Renal pelvis (tissue), 1 donor: ENCODE measurements at regions not wholly inside any gene's neighbourhood (a gene's known extent, or its start where the extent isn't known, plus 50 kb on each side); places are given as distances from the start of the nearest gene placed in this dataset.

Source experiments
- DNase-seq: peaks from one replicate; pipeline ENCODE4 v3.0.0-alpha.2; 2013

DNA sequence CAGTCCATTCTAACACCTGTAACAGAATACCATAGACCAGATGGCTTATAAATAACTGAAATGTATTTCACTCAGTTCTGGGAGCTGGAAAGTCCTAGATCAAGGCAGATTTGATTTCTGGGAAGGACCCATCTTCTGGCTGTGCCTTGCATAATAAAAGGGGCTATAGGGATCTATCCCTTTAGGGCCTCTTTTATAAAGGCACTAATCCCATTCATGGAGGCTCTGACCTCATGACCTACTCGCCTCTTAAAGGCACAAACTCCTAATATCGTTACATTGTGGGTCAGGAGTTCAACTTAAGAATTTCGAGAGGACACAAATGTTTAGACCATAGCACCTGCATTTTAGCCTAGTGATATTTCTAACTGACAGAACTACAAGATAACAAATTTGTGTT, 619.0 kb downstream of the CDH18 start:
- no peak for DNase-seq

DNA sequence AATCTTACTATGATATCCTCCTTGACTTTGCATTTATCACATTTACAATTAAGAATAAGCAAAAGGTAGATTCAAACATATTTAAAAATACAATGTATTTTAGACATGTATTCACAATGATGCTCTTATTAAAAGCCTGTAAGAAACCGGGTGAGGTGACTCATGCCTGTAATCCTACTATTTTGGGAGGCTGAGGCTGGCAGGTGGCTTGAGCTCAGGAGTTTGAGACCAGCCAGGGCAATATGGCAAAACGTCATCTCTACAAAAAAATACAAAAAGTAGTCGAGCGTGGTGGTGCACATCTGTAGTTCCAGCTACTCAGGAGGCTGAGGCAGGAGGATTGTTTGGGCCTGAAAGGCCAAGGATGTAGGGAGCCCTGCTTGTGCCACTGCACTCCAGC, 618.4 kb downstream of the CDH18 start:
- DNase-seq: no peak

DNA sequence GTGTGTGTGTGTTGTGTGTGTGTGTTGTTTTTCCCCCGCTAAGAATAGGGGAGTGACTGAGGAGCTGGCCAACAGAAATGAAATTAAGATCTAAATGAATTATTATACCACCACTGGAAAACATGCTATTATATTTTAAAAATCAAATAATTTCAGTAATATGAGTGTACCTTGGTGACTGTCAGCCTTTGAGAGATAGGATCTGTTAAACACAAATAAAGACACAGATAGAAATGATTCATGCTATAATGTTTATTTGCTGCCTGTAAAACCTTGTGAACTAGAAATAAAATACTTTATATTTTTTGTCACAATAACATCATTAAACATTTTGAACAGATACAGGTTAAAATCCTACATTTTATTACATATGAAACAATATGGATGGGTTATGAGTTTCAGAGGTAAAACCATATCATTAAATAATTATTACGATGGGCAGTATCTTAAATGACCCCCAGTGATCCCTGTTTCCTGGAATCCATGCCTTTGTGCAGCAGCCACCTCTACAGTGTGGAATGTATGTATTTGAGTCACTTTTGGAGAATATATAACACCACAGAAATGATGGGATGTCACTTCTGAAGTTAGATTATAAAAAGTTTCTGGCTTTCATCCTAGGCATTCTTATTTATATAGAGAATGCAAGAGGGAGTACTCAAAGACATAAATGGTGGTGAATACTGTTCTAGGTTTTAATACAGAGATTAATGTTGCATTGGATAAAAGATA, 617.2 kb downstream of the CDH18 start:
- no peak for DNase-seq

DNA sequence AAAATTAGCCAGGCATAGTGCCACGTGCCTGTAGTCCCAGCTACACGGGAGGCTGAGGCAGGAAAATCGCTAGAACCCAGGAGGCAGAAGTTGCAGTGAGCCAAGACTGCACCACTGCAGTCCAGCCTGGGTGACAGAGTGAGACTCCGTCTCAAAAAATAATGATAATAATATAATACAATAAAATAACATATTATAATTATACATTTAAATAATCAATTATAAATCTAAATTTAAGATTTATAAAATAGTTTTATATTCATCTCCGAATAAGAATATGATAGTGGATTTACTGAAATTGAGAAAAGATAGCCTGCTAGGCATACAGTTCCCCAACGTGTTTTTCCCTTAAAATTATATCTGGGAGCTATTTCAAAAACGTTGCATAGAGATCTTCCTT, 599.6 kb downstream of the CDH18 start:
- no peak for DNase-seq

DNA sequence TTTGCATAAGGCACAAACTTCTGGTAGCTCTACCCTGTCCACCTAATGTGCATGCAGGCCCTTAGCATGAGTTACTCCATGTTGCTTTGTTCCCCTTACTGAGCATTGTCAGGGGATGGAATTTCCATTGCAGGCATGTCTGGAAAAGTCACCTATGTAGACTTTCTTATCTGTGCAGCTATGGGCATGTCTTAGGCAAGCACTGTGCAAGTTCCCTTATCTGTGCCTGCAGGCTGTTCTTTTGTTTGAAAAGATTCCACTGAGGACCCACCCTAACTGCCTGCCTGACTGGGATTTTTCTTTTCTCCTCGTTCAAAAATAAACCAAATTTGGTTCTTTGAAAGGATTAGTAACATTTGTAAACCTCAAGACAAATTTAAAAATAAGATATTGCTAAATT, 587.0 kb downstream of the CDH18 start:
- no peak for DNase-seq

DNA sequence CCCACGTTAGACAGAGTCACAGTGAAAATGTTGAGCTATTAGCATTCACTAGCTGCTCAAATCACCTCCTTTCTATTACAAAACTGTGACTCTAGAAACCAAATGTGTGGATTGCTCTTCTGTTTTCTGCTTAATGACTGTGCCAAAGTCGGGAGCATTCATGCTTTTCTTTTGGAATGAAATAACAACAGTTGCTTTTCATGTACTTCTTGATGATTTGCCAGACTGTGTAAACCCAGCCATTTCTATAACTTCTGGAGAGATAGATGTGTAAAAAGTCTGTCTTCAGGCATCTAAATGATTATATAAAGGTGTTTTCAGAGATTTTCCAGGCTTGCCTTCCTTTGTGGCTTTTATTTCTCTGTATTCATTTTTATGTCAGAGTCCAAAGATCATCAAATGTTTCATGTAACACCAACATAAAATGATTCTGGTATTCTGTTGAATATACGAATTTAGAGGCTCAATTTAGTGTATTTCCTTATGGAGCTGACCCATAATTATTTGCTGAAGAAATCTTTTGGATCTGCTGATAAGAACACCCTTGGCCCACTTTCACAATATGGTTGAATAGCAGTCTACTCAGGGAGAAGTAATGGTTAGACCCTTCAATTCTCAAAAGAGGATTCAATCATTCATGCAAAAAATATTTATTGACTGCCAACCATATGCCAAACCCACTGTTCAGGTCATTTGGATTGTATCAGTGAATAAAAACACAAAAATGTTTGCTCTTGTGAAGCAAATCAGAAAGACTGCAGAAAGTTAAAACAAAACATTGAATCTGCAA, 581.2 kb downstream of the CDH18 start:
- no peak for DNase-seq

DNA sequence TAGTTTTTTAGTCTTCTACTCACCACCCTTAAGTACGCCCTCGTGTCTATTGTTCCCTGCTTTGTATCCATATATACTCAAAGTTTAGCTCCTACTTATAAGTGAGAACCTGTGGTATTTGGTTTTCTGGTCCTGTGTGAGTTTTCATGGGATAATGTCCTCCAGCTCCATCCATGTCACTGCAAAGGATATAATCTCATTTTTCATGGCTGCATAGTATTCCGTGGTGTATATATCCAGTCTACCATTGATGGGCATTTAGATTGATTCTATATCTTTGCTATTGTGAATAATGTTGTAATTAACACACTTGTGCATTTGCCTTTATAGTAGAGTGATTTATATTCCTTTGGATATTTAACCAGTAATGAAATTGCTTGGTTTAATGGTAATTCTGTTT, 579.9 kb downstream of the CDH18 start:
- DNase-seq: no peak

DNA sequence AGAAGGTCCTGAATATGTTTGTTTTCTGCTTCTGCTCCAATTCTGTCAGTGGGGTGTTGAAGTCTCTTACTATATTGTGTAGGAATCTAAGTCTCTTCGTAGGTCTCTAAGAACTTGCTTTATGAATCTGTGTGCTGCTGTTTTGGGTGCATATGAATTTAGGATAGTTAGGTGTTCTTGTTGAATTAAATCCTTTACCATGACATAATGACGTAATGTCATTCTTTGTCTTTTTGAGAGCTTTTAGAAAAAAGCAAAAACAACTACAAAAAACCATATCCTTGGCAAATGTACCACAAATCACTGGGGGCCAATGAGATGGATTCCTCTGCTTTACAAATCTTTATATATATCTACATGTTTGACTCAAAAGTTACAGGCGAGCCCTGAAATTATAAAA, 576.1 kb downstream of the CDH18 start:
- no peak for DNase-seq
